ENCODE measurements at regions not wholly inside any gene's neighbourhood (a gene's known extent, or its start where the extent isn't known, plus 50 kb on each side); places are given as distances from the start of the nearest gene placed in this dataset.

DNA sequence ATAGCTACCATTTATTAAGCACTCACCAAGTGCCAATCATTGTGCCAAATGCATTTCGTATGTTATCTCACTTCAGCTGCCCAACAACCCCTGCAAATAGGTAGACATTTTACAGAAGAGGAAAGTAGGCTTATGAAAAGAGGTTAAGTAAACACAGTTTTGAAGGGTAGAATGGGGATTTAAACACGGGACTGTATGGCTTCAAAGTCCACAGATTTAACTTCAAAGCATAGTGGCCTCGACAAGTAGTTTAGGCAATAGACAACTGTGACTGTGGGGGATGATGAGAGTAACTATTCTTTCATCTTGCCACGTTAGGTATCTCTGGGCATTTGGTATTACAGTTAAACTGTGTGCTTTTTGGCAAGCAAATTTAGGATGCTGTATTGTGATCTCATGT is 266.8 kb upstream of the SRRM4 start:
- TF ChIP-seq, protein P1, sequence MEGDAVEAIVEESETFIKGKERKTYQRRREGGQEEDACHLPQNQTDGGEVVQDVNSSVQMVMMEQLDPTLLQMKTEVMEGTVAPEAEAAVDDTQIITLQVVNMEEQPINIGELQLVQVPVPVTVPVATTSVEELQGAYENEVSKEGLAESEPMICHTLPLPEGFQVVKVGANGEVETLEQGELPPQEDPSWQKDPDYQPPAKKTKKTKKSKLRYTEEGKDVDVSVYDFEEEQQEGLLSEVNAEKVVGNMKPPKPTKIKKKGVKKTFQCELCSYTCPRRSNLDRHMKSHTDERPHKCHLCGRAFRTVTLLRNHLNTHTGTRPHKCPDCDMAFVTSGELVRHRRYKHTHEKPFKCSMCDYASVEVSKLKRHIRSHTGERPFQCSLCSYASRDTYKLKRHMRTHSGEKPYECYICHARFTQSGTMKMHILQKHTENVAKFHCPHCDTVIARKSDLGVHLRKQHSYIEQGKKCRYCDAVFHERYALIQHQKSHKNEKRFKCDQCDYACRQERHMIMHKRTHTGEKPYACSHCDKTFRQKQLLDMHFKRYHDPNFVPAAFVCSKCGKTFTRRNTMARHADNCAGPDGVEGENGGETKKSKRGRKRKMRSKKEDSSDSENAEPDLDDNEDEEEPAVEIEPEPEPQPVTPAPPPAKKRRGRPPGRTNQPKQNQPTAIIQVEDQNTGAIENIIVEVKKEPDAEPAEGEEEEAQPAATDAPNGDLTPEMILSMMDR (IDR thresholded peaks at IDR 0.05) = no peak
- no peak for TF ChIP-seq POLR2A (IDR thresholded peaks at IDR 0.05; ENCODE audit: low read depth)
- TF ChIP-seq EP300 (IDR thresholded peaks at IDR 0.05) = no peak
- no peak for TF ChIP-seq POLR2AphosphoS5 (IDR thresholded peaks at IDR 0.05)
